Activated naive CD8-positive, alpha-beta T cell (primary cell): ENCODE measurements at regions not wholly inside any gene's neighbourhood (a gene's known extent, or its start where the extent isn't known, plus 50 kb on each side); places are given as distances from the start of the nearest gene placed in this dataset.
"Not testable (repeated sequence)": the region's sequence is repeated elsewhere in the genome, so short reads cannot be mapped to it uniquely, and the experiment has no call there.

ENCODE experiments used
- H3K27ac Mint-ChIP-seq: one replicate; pipeline ENCODE4 v1.8.0; 2021; ENCODE audit warnings: mixed read lengths
- H3K27me3 Mint-ChIP-seq: one replicate; pipeline ENCODE4 v1.8.0; 2021; ENCODE audit warnings: mixed read lengths
- H3K36me3 Mint-ChIP-seq: one replicate; pipeline ENCODE4 v1.8.0; 2021; ENCODE audit warnings: mixed read lengths
- H3K4me1 Mint-ChIP-seq: one replicate; pipeline ENCODE4 v1.8.0; 2021; ENCODE audit warnings: low read depth, mixed read lengths
- H3K4me3 Mint-ChIP-seq: one replicate; pipeline ENCODE4 v1.8.0; 2021; ENCODE audit warnings: mild to moderate bottlenecking, mixed read lengths
- H3K9me3 Mint-ChIP-seq: one replicate; pipeline ENCODE4 v1.8.0; 2021; ENCODE audit warnings: low read depth, mixed read lengths

GRCh38 chr9:97199683-97200082 is 107.8 kb upstream of the CCDC180 start:
- H3K27me3 Mint-ChIP-seq, H3K9me3 Mint-ChIP-seq, H3K4me3 Mint-ChIP-seq, H3K27ac Mint-ChIP-seq, H3K4me1 Mint-ChIP-seq: not testable (repeated sequence)
- peaks cover 12% of the 10 kb centered on the region for H3K36me3 Mint-ChIP-seq

GRCh38 chr9:97193767-97194166 is 113.7 kb upstream of the CCDC180 start:
- H3K36me3 Mint-ChIP-seq, H3K27me3 Mint-ChIP-seq, H3K9me3 Mint-ChIP-seq, H3K27ac Mint-ChIP-seq, H3K4me1 Mint-ChIP-seq, H3K4me3 Mint-ChIP-seq: not testable (repeated sequence)

GRCh38 chr9:97188545-97188944 is 118.9 kb upstream of the CCDC180 start:
- Mint-ChIP-seq H3K9me3 (no peaks in the 10 kb centered on the region), H3K36me3 (peaks cover 12% of the 10 kb centered on the region), H3K4me1 (no peaks in the 10 kb centered on the region), H3K27ac (no peak overlapping the region), H3K27me3 (no peaks in the 10 kb centered on the region), H3K4me3 (no peak overlapping the region)

GRCh38 chr9:97187706-97188105 is 119.8 kb upstream of the CCDC180 start:
- H3K27ac Mint-ChIP-seq, H3K9me3 Mint-ChIP-seq, H3K4me3 Mint-ChIP-seq, H3K27me3 Mint-ChIP-seq, H3K4me1 Mint-ChIP-seq: not testable (repeated sequence)
- H3K36me3 Mint-ChIP-seq = peaks cover 15% of the 10 kb centered on the region

- H3K9me3 Mint-ChIP-seq = no peaks in the 10 kb centered on the region
- H3K27me3 Mint-ChIP-seq = no peaks in the 10 kb centered on the region
- H3K27ac Mint-ChIP-seq = no peak overlapping the region
- H3K36me3 Mint-ChIP-seq = peaks cover 15% of the 10 kb centered on the region
- H3K4me1 Mint-ChIP-seq = no peaks in the 10 kb centered on the region
- H3K4me3 Mint-ChIP-seq = no peak overlapping the region
These were observed 121.0 kb upstream of the CCDC180 start for GRCh38 chr9:97186493-97186892.

GRCh38 chr9:97182532-97182931 is 124.9 kb upstream of the CCDC180 start:
- not testable (repeated sequence) for H3K27me3 Mint-ChIP-seq, H3K4me3 Mint-ChIP-seq, H3K9me3 Mint-ChIP-seq, H3K27ac Mint-ChIP-seq, H3K4me1 Mint-ChIP-seq
- H3K36me3 Mint-ChIP-seq = peaks cover 15% of the 10 kb centered on the region

- Mint-ChIP-seq H3K27me3 (no peaks in the 10 kb centered on the region), H3K36me3 (peaks cover 13% of the 10 kb centered on the region)
These were observed 127.8 kb upstream of the CCDC180 start for GRCh38 chr9:97179616-97180015.

GRCh38 chr9:97176206-97176605 is 131.3 kb upstream of the CCDC180 start:
- Mint-ChIP-seq H3K9me3 (no peaks in the 10 kb centered on the region), H3K27me3 (no peaks in the 10 kb centered on the region), H3K27ac (no peak overlapping the region), H3K4me3 (no peak overlapping the region), H3K4me1 (no peaks in the 10 kb centered on the region), H3K36me3 (peaks cover 14% of the 10 kb centered on the region)

More at GRCh38 chr9:97179616-97180015, 127.8 kb upstream of the CCDC180 start:
- no peaks in the 10 kb centered on the region for H3K4me1 Mint-ChIP-seq
- H3K27ac Mint-ChIP-seq = no peak overlapping the region
- H3K4me3 Mint-ChIP-seq = no peak overlapping the region
- H3K9me3 Mint-ChIP-seq = no peaks in the 10 kb centered on the region

GRCh38 chr9:97168174-97168573 is 129.2 kb upstream of the CTSV start:
- not testable (repeated sequence) for H3K4me3 Mint-ChIP-seq, H3K4me1 Mint-ChIP-seq, H3K9me3 Mint-ChIP-seq, H3K27ac Mint-ChIP-seq, H3K36me3 Mint-ChIP-seq, H3K27me3 Mint-ChIP-seq

GRCh38 chr9:97166496-97167138 is 127.7 kb upstream of the CTSV start:
- H3K4me3 Mint-ChIP-seq, H3K27ac Mint-ChIP-seq, H3K4me1 Mint-ChIP-seq: not testable (repeated sequence)

GRCh38 chr9:97160255-97160654 is 121.3 kb upstream of the CTSV start:
- H3K4me3 Mint-ChIP-seq = no peak overlapping the region

More at GRCh38 chr9:97166496-97167138, 127.7 kb upstream of the CTSV start:
- H3K36me3 Mint-ChIP-seq, H3K9me3 Mint-ChIP-seq, H3K27me3 Mint-ChIP-seq: not testable (repeated sequence)

GRCh38 chr9:97158722-97159121 is 119.8 kb upstream of the CTSV start:
- not testable (repeated sequence) for H3K4me3 Mint-ChIP-seq, H3K27ac Mint-ChIP-seq, H3K9me3 Mint-ChIP-seq, H3K4me1 Mint-ChIP-seq, H3K27me3 Mint-ChIP-seq
- peaks cover 11% of the 10 kb centered on the region for H3K36me3 Mint-ChIP-seq

More at GRCh38 chr9:97160255-97160654, 121.3 kb upstream of the CTSV start:
- Mint-ChIP-seq H3K9me3 (no peaks in the 10 kb centered on the region), H3K27me3 (no peaks in the 10 kb centered on the region), H3K4me1 (no peaks in the 10 kb centered on the region), H3K36me3 (peaks cover 7% of the 10 kb centered on the region), H3K27ac (no peak overlapping the region)

GRCh38 chr9:97155441-97155840 is 116.5 kb upstream of the CTSV start:
- H3K36me3 Mint-ChIP-seq = peaks cover 16% of the 10 kb centered on the region
- not testable (repeated sequence) for H3K4me3 Mint-ChIP-seq, H3K9me3 Mint-ChIP-seq, H3K27me3 Mint-ChIP-seq, H3K4me1 Mint-ChIP-seq, H3K27ac Mint-ChIP-seq

- Mint-ChIP-seq H3K27me3 (no peaks in the 10 kb centered on the region), H3K27ac (no peak overlapping the region), H3K9me3 (no peaks in the 10 kb centered on the region), H3K4me3 (no peak overlapping the region), H3K4me1 (no peaks in the 10 kb centered on the region), H3K36me3 (peaks cover 16% of the 10 kb centered on the region)
These were observed 115.0 kb upstream of the CTSV start for GRCh38 chr9:97153967-97154366.

GRCh38 chr9:97153160-97153559 is 114.2 kb upstream of the CTSV start:
- H3K4me1 Mint-ChIP-seq, H3K4me3 Mint-ChIP-seq, H3K27ac Mint-ChIP-seq, H3K27me3 Mint-ChIP-seq, H3K9me3 Mint-ChIP-seq: not testable (repeated sequence)
- peaks cover 14% of the 10 kb centered on the region for H3K36me3 Mint-ChIP-seq

- not testable (repeated sequence) for H3K27ac Mint-ChIP-seq, H3K4me1 Mint-ChIP-seq, H3K9me3 Mint-ChIP-seq, H3K27me3 Mint-ChIP-seq, H3K4me3 Mint-ChIP-seq
- H3K36me3 Mint-ChIP-seq = peaks cover 11% of the 10 kb centered on the region
These were observed 111.5 kb upstream of the CTSV start for GRCh38 chr9:97150471-97150870.
